CD4-positive, alpha-beta T cell treated with Interleukin-15 for 1 hour (primary cell): ENCODE measurements at regions not wholly inside any gene's neighbourhood (a gene's known extent, or its start where the extent isn't known, plus 50 kb on each side); places are given as distances from the start of the nearest gene placed in this dataset.

Experiments used
- DNase-seq: peaks from one replicate; pipeline ENCODE4 v3.0.0-alpha.2; 2020

DNA sequence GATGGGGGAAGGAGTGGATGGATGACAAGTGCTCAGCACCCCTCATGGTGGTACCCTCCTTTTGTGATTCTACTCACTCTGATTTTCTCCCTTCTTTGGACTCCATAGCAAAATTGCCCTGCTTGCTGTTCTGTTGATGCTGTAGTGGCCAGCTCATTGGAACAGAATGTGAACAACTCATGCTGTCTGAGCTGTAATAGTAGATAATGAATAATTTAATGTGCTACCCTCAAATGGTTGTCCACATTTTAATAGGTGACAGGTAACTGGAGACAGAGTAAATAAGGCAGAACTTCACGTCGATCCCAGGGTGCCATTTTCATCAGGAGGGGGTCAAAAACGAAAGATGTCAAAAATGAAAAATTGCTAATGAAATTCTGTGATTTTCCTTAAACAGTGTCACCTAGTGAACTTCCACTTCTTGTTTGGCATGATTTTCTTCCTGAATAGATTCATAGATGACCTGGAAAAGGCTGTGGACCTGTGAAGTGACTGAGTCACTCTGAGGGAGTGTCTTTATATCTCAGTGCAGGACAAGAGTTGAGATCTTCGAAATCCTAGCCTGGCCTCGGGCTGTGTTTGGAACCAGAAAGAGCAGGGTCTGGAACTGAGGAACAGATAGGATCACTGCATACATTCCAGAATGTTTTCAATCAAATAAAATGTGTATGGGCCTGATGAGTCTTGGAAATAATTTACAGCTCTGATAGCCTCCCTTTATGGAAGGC lies 270.2 kb downstream of the PSAT1 start:
- no peak for DNase-seq

DNA sequence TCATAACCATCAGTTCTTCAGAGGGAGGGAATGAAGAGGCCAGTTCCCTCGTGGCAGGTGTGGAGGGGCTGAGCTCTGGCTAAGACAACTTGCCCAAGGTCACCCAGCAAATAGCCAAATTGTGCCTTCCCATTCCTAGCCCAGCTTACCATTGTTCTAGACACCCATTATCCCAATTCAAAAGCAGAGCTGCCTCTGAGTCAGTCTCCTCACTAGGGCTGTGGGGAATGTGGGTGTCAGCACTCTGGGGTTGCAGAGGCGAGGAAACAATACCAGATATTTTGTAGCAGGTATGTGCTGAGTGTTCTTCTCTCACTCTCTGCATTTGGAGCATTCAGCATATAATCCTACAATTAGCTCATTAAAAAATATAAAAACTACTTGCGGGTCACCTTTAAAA lies 270.8 kb downstream of the PSAT1 start:
- DNase-seq = no peak

GRCh38 chr9:78568774-78569173 lies 271.8 kb downstream of the PSAT1 start:
- DNase-seq = no peak

DNA sequence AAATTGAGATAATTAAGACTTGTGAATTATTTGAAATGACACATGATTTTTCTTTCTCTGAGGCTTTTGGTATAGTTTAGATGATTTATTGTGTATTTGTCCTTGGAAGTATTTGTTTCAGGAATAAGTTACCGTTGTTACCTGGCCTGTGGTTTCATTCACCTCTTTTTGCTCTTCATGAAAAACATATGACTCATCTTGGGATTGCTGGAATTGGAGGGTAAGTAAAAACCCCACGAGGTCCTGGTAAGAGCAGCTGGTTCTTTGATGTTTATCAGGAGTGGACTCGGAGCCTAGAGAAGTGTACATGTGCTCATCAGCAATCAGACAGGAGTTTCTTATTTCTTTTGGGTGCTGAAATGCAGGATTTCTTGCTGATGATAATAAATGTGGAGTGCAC lies 275.3 kb downstream of the PSAT1 start:
- no peak for DNase-seq

DNA sequence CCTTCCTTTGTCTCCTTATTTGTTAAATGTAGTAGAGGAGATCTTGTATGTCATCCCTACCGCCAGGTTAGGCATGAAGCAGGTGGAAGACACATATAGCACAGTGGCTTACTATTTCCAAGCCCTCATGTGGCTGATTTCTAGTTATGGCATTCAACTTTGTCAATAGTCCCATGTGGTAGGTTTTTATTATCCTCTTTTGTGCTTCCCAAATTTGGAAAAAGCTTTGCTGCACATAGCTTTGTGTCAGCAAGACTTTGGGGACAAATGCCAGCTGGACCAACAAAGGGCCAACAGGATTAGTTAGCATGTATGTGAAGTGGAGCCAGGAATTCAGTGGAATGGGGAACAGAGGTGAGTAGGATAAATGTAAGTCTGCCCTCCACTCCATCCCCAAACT lies 276.3 kb downstream of the PSAT1 start:
- DNase-seq = no peak

GRCh38 chr9:78573669-78574068 lies 276.7 kb downstream of the PSAT1 start:
- no peak for DNase-seq

- no peak for DNase-seq
Measured at GRCh38 chr9:78574354-78575045, 277.6 kb downstream of the PSAT1 start.

DNA sequence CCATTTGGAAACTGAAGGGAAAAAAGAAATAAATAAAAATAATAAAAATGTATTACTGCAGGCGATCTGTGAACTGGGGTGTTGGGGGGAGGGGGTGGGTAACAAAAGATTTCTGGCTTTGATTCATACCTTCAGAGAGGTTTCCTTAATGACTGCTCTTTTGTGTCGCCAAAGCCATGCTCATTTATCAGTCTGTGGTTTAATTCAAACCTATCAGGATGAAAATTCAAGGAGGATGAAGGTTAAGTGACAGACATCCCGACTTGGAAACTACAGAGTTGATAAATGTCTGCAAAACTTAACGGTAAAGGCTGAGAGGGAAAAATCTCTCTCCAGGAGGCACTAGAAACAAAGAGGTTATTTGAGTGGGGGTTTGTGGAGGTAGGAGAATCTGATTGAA lies 278.2 kb downstream of the PSAT1 start:
- no peak for DNase-seq

- DNase-seq = no peak
Measured at GRCh38 chr9:78575771-78576170, 278.8 kb downstream of the PSAT1 start.

GRCh38 chr9:78577156-78577906 lies 280.4 kb downstream of the PSAT1 start:
- DNase-seq = no peak

GRCh38 chr9:78578072-78578471 lies 281.1 kb downstream of the PSAT1 start:
- DNase-seq = no peak

GRCh38 chr9:78582821-78583220 lies 285.9 kb downstream of the PSAT1 start:
- no peak for DNase-seq

DNA sequence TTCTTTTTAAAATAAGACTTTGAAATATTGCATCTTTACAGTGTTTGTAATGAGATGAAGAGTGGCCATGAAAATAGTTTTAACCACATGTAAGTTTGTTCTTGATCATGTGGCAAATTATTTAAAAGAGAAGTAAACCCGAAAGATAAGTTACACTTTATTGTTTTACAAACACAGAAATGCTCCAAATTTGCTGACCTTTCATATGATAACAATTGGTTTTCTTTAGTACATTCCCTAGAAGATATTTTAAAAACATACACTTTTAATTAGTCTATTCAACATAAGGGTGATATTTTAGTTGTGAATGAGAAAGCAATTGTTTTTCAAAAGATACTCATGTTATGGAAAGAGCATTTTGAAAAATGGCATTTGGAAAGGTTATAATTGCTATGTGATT lies 287.7 kb downstream of the PSAT1 start:
- no peak for DNase-seq

- DNase-seq = no peak
Measured at GRCh38 chr9:78585909-78586308, 289.0 kb downstream of the PSAT1 start.

- no peak for DNase-seq
Measured at GRCh38 chr9:78590068-78590467, 293.1 kb downstream of the PSAT1 start.

GRCh38 chr9:78592811-78593210 lies 295.9 kb downstream of the PSAT1 start:
- DNase-seq = no peak

- no peak for DNase-seq
Measured at GRCh38 chr9:78595200-78595945, 298.4 kb downstream of the PSAT1 start.

GRCh38 chr9:78596346-78596745 lies 299.4 kb downstream of the PSAT1 start:
- DNase-seq = no peak

- DNase-seq = no peak
Measured at GRCh38 chr9:78598120-78598519, 301.2 kb downstream of the PSAT1 start.

DNA sequence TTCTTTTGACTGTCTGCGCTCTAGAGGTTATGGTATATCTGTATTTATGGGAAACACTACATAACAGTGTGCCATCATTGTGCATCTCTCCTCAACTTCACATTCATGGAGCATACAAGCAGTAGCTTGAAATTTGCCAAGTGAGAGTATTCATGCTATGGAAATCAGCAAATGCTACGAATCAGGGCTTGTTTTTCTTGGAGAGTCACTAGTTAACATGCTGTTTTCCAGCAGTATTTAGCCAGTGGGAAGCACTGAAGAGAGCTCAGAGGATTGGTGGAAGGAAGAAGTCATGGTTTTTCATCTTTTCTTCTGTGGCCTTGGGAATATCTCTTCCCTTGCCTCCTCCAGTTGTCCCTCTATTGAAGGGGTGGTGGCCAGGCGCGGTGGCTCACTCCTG lies 303.0 kb downstream of the PSAT1 start:
- DNase-seq = no peak

DNA sequence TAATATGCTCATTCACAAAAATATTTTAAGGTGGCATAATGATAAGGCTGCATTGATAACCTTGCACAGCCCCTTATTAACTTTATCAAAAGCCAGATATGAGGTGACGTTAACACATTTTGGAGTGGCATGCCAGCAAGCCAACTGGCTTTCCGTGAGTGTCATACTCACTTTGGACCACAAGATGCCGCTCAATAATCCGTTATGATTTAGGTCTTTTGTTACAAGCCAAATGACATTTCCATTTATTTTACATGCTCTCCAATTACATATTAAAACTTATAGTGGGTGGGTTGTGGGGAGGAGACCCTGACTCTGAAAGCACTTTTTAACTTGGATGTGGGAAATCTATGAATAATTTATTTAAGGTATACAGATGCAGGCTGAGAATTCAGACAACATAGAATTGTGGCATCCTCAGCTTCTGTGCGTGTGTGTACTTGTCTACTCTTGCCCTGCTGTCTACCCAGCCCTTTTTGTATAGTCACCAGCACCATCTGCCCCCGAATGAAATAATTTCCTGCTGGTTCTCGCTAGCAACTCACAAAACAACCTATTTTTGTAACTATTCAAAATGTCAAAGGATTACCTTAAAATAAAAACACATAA lies 305.1 kb downstream of the PSAT1 start:
- DNase-seq = no peak

- no peak for DNase-seq
Measured at GRCh38 chr9:78605041-78606000, 308.4 kb downstream of the PSAT1 start.
